IgD-negative memory B cell (primary cell): ENCODE measurements at regions not wholly inside any gene's neighbourhood (a gene's known extent, or its start where the extent isn't known, plus 50 kb on each side); places are given as distances from the start of the nearest gene placed in this dataset.

Experiments
- H3K27ac Mint-ChIP-seq, 3 donors: one replicate each; pipeline ENCODE4 v1.8.0; 2020 to 2022; ENCODE audit warnings: mild to moderate bottlenecking in 3 of 3, mixed read lengths in 3 of 3, moderate library complexity in 1 of 3
- H3K27me3 Mint-ChIP-seq: one replicate; pipeline ENCODE4 v1.8.0; 2021; ENCODE audit warnings: mixed read lengths
- H3K36me3 Mint-ChIP-seq: one replicate; pipeline ENCODE4 v1.8.0; 2020; ENCODE audit warnings: mild to moderate bottlenecking, mixed read lengths
- H3K4me1 Mint-ChIP-seq, 3 donors: one replicate each; pipeline ENCODE4 v1.8.0; 2020 to 2022; ENCODE audit warnings: mixed read lengths in 3 of 3, mild to moderate bottlenecking in 1 of 3
- H3K4me3 Mint-ChIP-seq, 4 donors: one replicate each; pipeline ENCODE4 v1.8.0; 2020 to 2022; ENCODE audit warnings: mild to moderate bottlenecking in 4 of 4, mixed read lengths in 4 of 4, moderate library complexity in 3 of 4
- H3K9me3 Mint-ChIP-seq, 3 donors: one replicate each; pipeline ENCODE4 v1.8.0; 2020 to 2021; ENCODE audit warnings: mixed read lengths in 3 of 3, mild to moderate bottlenecking in 1 of 3

DNA sequence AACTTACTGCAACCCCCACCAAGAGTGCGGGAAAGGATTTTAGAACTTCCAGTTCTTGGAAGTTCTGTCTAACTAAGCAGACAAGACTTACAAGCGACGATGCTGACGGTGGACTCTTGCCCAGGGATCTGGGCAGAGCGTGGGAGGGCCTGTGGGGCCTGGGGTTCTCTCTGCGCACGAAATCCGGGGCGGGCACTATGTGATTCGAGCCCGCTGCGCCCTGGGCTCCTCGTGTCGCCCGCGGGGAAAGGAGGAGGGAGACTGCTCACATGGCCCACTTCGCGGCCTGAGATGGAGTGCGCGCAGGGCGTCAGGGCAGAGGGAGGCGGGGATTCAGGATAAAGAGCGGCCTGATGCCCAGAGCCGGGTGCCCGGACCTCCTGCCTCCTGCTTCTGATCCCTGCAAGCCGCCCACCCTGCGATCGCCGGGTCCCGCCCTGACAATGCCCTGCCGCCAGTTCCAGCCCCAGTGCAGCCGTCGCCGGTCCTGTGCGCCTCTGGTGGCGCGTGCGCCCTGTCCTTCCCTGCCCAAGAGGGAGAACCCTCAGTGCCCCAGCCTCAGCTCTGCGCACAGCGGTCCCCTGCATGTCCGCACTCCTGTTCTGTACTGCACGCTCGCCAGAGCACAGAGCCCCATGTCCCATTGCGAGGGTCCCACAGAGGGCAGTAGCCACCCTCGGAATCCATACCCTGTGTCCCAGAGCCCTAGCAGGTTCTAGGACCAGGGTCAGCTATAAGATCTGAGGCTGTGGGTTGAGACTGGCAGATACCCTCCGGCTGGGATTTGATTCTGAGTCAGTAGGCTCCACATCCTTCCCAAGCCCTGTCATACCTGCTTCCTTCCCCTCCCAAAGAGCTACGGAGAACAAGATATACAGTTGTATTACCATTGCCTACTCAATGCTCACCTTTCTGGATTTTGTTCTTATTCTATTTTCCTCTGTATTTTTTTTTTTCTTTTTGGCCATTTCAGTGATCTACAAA lies 99.4 kb upstream of the TMEM106B start:
- H3K4me3 Mint-ChIP-seq, result peak overlapping the region in 1 of 4 donors; percentile 20
- peaks cover 23% of the 10 kb centered on the region for H3K27me3 Mint-ChIP-seq
- no peaks in the 10 kb centered on the region for H3K36me3 Mint-ChIP-seq
- H3K9me3 Mint-ChIP-seq, result no peaks in the 10 kb centered on the region
- H3K27ac Mint-ChIP-seq, result no peak overlapping the region
- H3K4me1 Mint-ChIP-seq, result peaks cover 0 to 3% (median 0%) of the 10 kb centered on the region in 3 donors

DNA sequence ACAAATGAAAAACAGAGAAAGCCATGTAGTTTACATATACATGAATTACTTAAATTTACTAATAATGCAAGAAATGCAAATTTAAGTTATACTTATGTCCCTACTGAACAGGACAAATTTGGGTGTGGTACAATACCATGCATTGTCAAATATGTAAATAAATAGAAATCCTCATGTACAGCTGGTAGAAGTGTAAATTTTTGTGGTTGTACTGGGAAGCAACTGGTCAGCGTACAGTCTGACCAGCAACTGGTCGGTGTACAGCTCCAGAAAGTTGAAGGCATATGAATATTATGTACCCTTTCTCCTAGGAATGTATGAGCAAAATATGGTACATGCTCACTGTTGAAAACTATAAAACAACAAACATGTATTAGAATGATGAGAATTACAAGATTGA lies 93.9 kb upstream of the TMEM106B start:
- H3K27me3 Mint-ChIP-seq, result peaks cover 15% of the 10 kb centered on the region
- H3K9me3 Mint-ChIP-seq, result no peaks in the 10 kb centered on the region
- no peak overlapping the region for H3K27ac Mint-ChIP-seq
- H3K4me3 Mint-ChIP-seq, result no peak overlapping the region
- H3K4me1 Mint-ChIP-seq, result peaks cover 0 to 3% (median 0%) of the 10 kb centered on the region in 3 donors
- H3K36me3 Mint-ChIP-seq, result no peaks in the 10 kb centered on the region

DNA sequence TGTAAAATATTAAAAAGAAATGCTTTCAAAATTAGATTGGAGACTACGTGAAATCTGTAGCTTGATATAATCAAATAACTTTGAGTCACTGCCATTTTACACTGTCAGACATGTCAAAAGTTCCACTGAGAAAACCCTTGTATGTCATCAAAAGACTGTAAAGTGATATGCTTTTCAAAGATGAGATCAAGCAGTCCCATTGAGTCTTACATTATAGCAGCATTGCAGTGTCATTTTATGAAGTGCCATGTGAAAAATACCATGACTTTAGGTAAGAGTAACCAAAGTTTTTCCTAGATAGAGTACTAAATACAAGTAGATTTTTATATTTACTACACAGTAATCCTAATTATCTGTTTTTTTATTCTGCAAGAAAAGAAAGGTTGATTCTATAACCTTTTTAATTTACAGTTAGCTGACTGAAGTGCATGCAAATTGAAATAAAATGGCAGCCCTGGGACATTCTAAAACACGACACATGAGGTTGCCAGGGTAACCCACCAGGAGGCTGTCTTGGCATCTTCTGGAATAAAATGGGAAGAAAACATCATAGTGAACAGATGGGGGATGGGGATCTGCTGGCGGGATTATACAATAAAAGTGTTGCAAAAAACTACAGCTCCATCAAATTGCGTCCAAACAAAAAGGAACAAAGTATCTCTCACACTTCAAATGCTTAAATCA lies 91.3 kb upstream of the TMEM106B start:
- H3K36me3 Mint-ChIP-seq, result no peaks in the 10 kb centered on the region
- peaks cover 4% of the 10 kb centered on the region for H3K27me3 Mint-ChIP-seq
- no peak overlapping the region for H3K27ac Mint-ChIP-seq
- peaks cover 0 to 3% (median 0%) of the 10 kb centered on the region in 3 donors for H3K4me1 Mint-ChIP-seq
- no peaks in the 10 kb centered on the region for H3K9me3 Mint-ChIP-seq
- H3K4me3 Mint-ChIP-seq, result no peak overlapping the region

DNA sequence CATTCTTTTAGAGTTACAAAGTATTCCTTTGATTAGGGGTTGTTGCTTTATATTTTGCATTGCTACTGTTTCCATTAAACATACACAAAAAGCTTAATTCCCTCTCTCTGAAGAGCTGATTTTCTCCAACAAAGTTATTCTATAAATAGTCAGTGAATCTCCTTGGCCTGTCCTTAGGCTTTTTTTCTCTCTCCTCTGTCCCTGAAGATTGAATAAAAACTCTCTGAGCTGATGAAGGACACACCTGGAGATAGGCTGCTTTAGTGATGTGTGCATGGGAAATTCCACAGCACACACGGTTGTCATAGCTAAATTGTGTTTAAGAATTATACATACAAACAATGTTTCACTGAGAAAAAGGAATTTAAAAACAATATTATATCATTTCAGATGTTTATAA lies 90.5 kb upstream of the TMEM106B start:
- no peak overlapping the region for H3K27ac Mint-ChIP-seq
- peaks cover 0 to 2% (median 0%) of the 10 kb centered on the region in 3 donors for H3K9me3 Mint-ChIP-seq
- no peaks in the 10 kb centered on the region for H3K36me3 Mint-ChIP-seq
- no peak overlapping the region for H3K4me3 Mint-ChIP-seq
- H3K4me1 Mint-ChIP-seq, result peaks cover 0 to 3% (median 0%) of the 10 kb centered on the region in 3 donors
- H3K27me3 Mint-ChIP-seq, result peaks cover 2% of the 10 kb centered on the region

DNA sequence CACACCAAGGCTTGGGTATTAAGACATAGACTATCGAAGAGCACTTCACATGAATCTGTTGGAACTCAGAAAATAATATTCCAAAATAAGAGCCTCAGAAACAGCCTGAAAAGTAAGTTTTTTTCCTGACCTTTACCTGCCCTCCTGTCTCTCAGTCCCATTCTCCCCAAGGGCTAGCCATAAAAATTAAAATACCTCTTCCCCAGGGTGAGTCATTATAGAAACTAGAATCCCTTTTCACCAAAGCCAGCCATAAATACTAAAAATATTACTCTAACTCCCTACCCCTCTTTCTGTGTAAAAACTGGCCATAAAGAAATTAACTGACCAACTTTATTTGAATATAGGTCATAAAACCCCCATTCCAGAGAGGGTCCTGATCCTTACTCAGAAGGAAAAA lies 87.9 kb upstream of the TMEM106B start:
- no peaks in the 10 kb centered on the region for H3K36me3 Mint-ChIP-seq
- no peaks in the 10 kb centered on the region for H3K27me3 Mint-ChIP-seq
- H3K9me3 Mint-ChIP-seq, result peaks cover 0 to 2% (median 0%) of the 10 kb centered on the region in 3 donors
- no peak overlapping the region for H3K27ac Mint-ChIP-seq
- H3K4me3 Mint-ChIP-seq, result no peak overlapping the region
- H3K4me1 Mint-ChIP-seq, result no peaks in the 10 kb centered on the region

DNA sequence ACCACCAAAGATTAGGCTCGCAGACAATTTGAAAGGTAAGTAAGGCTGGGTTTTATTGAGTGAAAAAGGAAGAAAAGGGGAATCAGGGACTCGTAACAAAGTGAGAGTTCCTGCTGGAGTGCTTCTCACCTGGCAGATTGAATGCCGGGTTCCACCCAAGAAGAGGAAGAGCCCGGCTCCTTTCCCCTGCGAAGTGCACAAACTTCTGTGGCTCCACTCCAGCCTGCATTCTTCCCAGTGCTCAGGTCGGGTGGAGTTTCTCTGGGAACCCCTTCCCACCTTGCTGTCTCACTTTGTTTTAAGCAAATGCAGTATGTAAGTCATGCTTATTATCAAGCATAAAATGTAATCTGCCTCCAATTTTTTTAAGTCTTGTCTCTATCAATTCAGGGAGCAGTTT lies 87.1 kb upstream of the TMEM106B start:
- Mint-ChIP-seq H3K4me1 (no peaks in the 10 kb centered on the region), H3K4me3 (no peak overlapping the region), H3K36me3 (no peaks in the 10 kb centered on the region), H3K27me3 (no peaks in the 10 kb centered on the region), H3K27ac (no peak overlapping the region), H3K9me3 (peaks cover 0 to 2% (median 0%) of the 10 kb centered on the region in 3 donors)

DNA sequence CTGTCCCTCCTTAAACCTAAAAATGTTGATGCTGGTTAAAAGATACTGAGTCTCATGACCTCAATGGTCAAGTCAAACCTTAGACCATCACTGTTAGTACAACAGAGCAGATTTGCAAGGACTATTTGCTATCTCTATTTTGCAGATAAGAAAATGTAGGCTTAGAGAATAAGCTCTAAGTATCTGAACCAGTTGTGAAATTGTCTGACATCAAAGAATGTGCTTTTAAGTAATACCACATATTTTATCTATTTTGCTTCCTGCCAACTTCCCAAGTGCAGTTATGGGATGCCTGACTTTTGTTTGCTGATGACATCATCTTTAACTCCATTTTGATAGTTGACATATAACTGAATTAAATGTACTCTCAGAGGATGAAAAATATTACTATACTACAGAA lies 83.6 kb upstream of the TMEM106B start:
- H3K9me3 Mint-ChIP-seq, result peaks cover 0 to 2% (median under 1%) of the 10 kb centered on the region in 3 donors
- peaks cover 3% of the 10 kb centered on the region for H3K27me3 Mint-ChIP-seq
- no peaks in the 10 kb centered on the region for H3K36me3 Mint-ChIP-seq
- H3K4me3 Mint-ChIP-seq, result no peak overlapping the region
- H3K4me1 Mint-ChIP-seq, result no peaks in the 10 kb centered on the region
- no peak overlapping the region for H3K27ac Mint-ChIP-seq

DNA sequence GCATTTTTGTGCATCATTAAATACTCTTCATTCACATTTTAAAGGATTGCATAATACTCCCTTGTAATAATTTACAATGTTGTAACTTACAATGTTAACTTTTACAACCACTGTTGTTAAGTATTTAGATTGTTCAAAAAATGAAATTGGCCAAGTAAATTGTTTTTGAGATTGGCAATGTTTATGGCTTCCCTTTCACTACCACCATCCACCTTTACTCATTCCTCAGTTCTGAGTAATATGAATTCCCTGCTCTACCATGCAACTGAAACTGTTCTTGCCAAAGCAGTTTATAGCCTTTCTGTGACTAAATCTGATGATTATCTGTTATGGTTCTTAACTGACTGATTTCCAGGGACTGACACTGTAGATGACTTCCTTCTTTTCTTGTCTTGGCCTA lies 80.5 kb upstream of the TMEM106B start:
- Mint-ChIP-seq H3K4me3 (no peak overlapping the region), H3K4me1 (no peaks in the 10 kb centered on the region), H3K36me3 (no peaks in the 10 kb centered on the region), H3K27me3 (peaks cover 3% of the 10 kb centered on the region), H3K9me3 (peaks cover 0 to 8% (median 4%) of the 10 kb centered on the region in 3 donors), H3K27ac (no peak overlapping the region)

DNA sequence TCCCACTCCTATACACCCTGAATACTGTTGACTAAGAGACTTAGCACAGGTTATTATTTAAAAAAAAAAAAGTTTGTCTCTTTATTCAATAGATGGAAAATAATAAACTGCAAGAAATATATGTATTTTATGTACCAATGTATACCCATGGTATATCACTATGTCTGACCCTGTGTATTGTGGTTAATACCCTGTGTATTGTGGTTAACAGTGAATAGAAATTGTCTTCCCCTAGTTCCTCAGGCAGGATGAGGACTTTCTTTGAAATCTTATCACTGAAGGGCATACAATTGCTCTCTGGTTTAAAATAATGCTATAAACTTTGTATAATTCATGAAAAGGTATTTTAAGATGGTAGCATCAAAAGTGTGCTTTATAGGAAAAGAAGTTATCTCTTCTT lies 80.0 kb upstream of the TMEM106B start:
- H3K27me3 Mint-ChIP-seq, result peaks cover 3% of the 10 kb centered on the region
- H3K27ac Mint-ChIP-seq, result no peak overlapping the region
- no peaks in the 10 kb centered on the region for H3K36me3 Mint-ChIP-seq
- peaks cover 0 to 8% (median 4%) of the 10 kb centered on the region in 3 donors for H3K9me3 Mint-ChIP-seq
- no peak overlapping the region for H3K4me3 Mint-ChIP-seq
- H3K4me1 Mint-ChIP-seq, result no peaks in the 10 kb centered on the region

DNA sequence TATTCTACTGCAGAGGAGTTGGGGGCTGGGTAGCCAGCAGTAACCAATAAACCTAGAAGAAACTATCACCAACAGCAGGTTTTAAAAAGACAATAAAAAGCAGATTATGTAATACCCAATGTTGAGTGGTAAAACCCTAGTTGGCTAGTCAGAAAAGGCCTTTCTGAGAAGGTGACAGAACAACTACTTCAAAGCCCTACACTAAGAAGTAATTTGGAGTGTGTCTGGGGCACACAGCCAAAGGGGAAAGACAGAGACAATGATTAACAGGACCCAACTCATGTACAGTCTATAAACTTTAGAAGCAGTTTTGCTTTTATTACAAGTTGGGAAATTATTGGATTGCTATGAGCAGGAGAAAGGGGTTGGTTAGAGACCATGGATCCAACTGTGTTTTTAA lies 77.2 kb upstream of the TMEM106B start:
- Mint-ChIP-seq H3K27me3 (peaks cover 3% of the 10 kb centered on the region), H3K9me3 (peaks cover 0 to 8% (median 4%) of the 10 kb centered on the region in 3 donors), H3K4me3 (no peak overlapping the region), H3K4me1 (no peaks in the 10 kb centered on the region), H3K36me3 (no peaks in the 10 kb centered on the region), H3K27ac (no peak overlapping the region)

DNA sequence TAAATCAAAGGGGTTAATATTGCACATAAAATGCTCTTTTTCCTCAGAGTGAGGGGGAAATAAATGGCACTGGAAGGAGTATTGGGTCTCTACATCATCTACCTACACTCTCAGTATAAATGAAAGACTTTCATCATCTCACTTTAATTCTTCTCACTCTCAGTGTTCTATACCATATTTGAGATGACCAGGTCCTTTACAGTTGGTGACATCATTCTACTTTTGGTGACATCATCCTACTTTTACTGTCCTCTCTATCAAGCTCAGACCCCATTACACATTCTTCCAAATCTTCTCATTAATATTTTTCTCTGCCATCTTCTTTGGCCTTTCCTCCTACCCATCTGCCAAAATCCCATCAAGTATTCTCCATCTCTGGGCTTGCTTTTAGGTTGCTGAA lies 74.6 kb upstream of the TMEM106B start:
- no peaks in the 10 kb centered on the region for H3K27me3 Mint-ChIP-seq
- H3K27ac Mint-ChIP-seq, result no peak overlapping the region
- no peak overlapping the region for H3K4me3 Mint-ChIP-seq
- no peaks in the 10 kb centered on the region for H3K36me3 Mint-ChIP-seq
- H3K9me3 Mint-ChIP-seq, result peaks cover 0 to 8% (median 4%) of the 10 kb centered on the region in 3 donors
- no peaks in the 10 kb centered on the region for H3K4me1 Mint-ChIP-seq

DNA sequence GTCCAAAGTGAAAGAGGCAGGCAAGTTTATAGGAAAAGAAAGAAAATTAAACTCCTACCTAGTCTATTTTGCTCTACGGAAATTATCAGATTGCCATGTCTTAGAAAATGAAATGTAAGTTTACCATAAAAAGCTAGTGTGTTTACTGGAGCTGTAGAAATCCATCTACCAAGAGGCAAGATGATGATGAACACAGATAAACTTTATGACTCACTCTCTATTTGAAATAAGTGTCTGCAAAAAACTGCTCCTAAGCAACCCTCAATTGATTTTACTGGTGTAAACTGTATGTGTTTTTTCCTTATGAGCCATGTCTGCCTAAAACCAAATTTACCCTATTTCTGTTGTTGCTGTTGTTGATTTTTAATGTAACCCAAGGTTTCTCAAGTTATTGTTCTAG lies 73.8 kb upstream of the TMEM106B start:
- Mint-ChIP-seq H3K36me3 (no peaks in the 10 kb centered on the region), H3K9me3 (peaks cover 0 to 11% (median 4%) of the 10 kb centered on the region in 3 donors), H3K4me1 (no peaks in the 10 kb centered on the region), H3K4me3 (no peak overlapping the region), H3K27me3 (no peaks in the 10 kb centered on the region), H3K27ac (no peak overlapping the region)

DNA sequence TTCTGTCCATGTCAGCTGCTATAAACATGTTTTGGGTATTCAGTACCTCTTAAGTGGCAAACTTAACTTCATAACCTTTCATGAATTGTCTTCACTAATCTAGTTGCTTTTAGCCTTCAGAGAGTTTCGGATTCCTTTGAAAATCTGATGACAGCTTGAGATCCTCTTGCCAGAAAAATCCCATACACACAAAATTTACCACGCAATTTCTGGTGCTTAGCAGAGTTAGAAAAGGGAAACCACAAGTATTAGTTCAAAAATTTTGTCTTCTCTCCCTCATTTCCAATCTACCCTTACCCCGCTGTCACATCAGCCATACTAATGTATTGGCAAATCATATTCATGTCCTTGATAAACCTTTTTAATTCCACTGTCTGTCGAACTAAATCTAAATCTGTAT lies 72.7 kb upstream of the TMEM106B start:
- Mint-ChIP-seq H3K4me1 (no peaks in the 10 kb centered on the region), H3K9me3 (peaks cover 0 to 11% (median 0%) of the 10 kb centered on the region in 3 donors), H3K4me3 (no peak overlapping the region), H3K27ac (no peak overlapping the region), H3K27me3 (no peaks in the 10 kb centered on the region), H3K36me3 (no peaks in the 10 kb centered on the region)

DNA sequence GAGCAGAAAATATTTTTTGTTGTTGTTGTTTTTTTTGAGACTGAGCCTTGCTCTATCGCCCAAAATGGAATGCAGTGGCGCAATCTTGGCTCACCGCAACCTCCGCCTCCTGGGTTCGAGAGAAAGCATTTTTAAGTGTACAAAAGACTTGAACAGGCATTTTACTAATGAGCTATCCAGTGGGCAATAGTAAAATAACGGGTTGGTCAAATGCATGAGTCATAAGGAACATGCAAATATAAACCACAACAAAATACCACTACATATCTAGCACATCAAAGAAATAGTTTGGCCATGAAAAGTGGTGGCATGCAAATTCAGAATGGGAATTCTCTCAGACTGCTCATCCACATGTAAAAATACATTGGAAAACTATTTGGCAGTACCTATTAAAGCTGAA lies 71.7 kb upstream of the TMEM106B start:
- Mint-ChIP-seq H3K4me1 (no peaks in the 10 kb centered on the region), H3K4me3 (no peak overlapping the region), H3K27ac (no peak overlapping the region), H3K27me3 (no peaks in the 10 kb centered on the region), H3K36me3 (no peaks in the 10 kb centered on the region), H3K9me3 (peaks cover 0 to 9% (median 0%) of the 10 kb centered on the region in 3 donors)

DNA sequence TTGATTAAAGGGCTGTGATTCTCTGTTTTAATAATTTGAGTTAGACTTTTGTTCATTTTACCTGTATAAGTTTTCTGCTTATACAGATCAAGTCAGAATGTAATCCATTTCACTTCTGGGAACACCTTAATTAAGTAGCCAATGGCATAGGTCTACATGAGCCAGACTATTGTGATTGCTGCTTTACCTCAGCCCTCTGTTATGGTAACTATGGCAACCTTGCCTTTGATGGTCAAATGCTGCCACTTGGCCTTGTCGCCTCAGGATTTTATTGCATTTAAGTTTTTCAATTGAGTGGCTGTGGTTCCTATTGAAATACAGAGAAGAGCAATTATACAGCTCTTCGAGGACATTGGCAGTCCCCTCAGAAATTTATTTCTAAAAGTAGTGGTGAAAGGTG lies 64.3 kb upstream of the TMEM106B start:
- Mint-ChIP-seq H3K27ac (no peak overlapping the region), H3K4me3 (no peak overlapping the region)

More for the DNA sequence above, 64.3 kb upstream of the TMEM106B start:
- Mint-ChIP-seq H3K9me3 (peaks cover 0 to 6% (median 0%) of the 10 kb centered on the region in 3 donors), H3K4me1 (no peaks in the 10 kb centered on the region), H3K36me3 (no peaks in the 10 kb centered on the region), H3K27me3 (no peaks in the 10 kb centered on the region)
